ENCODE measurements at regions not wholly inside any gene's neighbourhood (a gene's known extent, or its start where the extent isn't known, plus 50 kb on each side); places are given as distances from the start of the nearest gene placed in this dataset.

- TF ChIP-seq POLR2AphosphoS5 (IDR thresholded peaks at IDR 0.05; ENCODE audit: low read depth, low read length): no peak
- no peak for TF ChIP-seq REST (IDR thresholded peaks at IDR 0.05; ENCODE audit: insufficient read depth in 1 of 2, low read depth in 2 of 2, low read length in 2 of 2)
- no peak for TF ChIP-seq SIN3A (IDR thresholded peaks at IDR 0.05; ENCODE audit: borderline replicate concordance, insufficient read depth, low read length)
- TF ChIP-seq FOXP2 (optimal IDR thresholded peaks at IDR 0.05; ENCODE audit: borderline replicate concordance, extremely low read depth, extremely low read length, insufficient read depth): no peak
- no peak for TF ChIP-seq TAF1 (IDR thresholded peaks at IDR 0.05; ENCODE audit: borderline replicate concordance, insufficient read depth, low read length)
These were observed 101.6 kb downstream of the DAD1 start for GRCh38 chr14:22487401-22487800.

All from PFSK-1 (cell line).